ENCODE measurements at regions not wholly inside any gene's neighbourhood (a gene's known extent, or its start where the extent isn't known, plus 50 kb on each side); places are given as distances from the start of the nearest gene placed in this dataset.

GRCh38 chr16:35908942-35909341 is 2449.5 kb downstream of the TP53TG3F start:
- peak; percentile 13 for TF ChIP-seq CTCF (IDR thresholded peaks at IDR 0.05; ENCODE audit: insufficient read depth, low read length)
- no peak for TF ChIP-seq POLR2AphosphoS5 (IDR thresholded peaks at IDR 0.05; ENCODE audit: low read depth)
- TF ChIP-seq, protein P1, sequence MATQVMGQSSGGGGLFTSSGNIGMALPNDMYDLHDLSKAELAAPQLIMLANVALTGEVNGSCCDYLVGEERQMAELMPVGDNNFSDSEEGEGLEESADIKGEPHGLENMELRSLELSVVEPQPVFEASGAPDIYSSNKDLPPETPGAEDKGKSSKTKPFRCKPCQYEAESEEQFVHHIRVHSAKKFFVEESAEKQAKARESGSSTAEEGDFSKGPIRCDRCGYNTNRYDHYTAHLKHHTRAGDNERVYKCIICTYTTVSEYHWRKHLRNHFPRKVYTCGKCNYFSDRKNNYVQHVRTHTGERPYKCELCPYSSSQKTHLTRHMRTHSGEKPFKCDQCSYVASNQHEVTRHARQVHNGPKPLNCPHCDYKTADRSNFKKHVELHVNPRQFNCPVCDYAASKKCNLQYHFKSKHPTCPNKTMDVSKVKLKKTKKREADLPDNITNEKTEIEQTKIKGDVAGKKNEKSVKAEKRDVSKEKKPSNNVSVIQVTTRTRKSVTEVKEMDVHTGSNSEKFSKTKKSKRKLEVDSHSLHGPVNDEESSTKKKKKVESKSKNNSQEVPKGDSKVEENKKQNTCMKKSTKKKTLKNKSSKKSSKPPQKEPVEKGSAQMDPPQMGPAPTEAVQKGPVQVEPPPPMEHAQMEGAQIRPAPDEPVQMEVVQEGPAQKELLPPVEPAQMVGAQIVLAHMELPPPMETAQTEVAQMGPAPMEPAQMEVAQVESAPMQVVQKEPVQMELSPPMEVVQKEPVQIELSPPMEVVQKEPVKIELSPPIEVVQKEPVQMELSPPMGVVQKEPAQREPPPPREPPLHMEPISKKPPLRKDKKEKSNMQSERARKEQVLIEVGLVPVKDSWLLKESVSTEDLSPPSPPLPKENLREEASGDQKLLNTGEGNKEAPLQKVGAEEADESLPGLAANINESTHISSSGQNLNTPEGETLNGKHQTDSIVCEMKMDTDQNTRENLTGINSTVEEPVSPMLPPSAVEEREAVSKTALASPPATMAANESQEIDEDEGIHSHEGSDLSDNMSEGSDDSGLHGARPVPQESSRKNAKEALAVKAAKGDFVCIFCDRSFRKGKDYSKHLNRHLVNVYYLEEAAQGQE (IDR thresholded peaks at IDR 0.05; ENCODE audit: insufficient replicate concordance, low read depth) = no peak
- no peak for TF ChIP-seq GABPA (IDR thresholded peaks at IDR 0.05; ENCODE audit: low read depth)
- no peak for TF ChIP-seq SPI1 (IDR thresholded peaks at IDR 0.05; ENCODE audit: borderline replicate concordance, low read depth)
